Stimulated activated CD8-positive, alpha-beta memory T cell treated with anti-CD3 and anti-CD28 coated beads, Interleukin-15, amount 100 ng/mL, for 4 hours (primary cell): ENCODE measurements at regions not wholly inside any gene's neighbourhood (a gene's known extent, or its start where the extent isn't known, plus 50 kb on each side); places are given as distances from the start of the nearest gene placed in this dataset.
"Not testable (repeated sequence)": the region's sequence is repeated elsewhere in the genome, so short reads cannot be mapped to it uniquely, and the experiment has no call there.

Experiments used
- DNase-seq, 2 donors: peaks; one replicate each; pipeline ENCODE4 v3.0.0-alpha.2; 2020; ENCODE audit warnings: low read depth in 2 of 2

DNA sequence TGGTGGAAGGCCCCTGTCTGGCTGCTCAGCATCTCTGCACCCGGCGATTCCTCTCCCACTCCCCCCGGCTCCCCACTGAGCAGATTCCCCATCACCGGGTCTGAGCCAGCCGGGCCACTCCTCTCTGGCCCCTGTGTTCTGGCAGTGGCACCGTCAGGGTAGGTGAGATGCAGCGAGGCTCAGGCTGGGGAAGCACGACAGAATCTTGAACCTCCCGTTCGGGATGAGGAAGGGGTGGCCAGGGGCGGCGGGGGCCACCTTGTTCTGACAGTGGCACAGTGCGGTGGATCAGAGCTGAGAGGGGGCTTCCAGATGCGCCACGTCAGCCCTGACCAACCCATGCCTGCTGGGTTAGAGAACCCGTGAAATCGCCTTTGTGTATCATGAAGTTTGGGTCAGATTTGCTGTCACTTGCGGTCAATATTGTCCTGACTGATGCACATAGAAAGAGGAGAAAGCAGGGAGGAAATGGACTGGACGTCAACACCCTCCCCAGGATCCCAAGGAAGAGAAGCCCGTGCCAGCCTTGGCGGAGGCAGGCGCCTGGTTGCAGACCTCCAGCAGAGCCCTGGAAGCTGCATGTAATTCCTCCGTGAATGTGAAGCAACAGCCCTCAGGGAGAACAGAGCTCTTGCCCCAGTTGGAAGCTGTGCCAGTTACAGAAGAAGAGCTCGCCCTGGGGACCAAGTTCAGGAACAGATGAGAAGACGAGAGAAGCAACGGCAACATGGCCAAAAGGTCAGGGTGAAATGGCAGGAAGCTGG, 137.1 kb upstream of the SFSWAP start:
- DNase-seq = no peak

DNA sequence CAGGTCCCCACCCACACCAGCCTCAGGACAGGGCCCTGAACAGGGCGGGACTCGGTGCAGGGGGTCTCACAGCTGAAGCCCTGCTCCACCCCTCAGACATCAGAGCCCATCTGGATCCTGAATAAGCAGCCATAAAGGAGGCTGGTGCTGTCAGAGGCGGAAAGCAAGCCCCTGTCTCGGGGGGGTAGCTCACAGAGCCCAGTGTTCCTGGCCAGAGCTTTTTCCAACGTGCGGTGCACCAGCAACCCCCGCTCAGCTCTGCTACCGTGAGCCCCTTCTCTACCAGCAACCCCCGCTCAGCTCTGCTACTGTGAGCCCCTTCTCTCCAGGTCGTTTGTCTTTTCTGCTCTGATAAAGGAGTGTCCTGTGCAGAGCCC, 136.5 kb upstream of the SFSWAP start:
- no peak for DNase-seq

DNA sequence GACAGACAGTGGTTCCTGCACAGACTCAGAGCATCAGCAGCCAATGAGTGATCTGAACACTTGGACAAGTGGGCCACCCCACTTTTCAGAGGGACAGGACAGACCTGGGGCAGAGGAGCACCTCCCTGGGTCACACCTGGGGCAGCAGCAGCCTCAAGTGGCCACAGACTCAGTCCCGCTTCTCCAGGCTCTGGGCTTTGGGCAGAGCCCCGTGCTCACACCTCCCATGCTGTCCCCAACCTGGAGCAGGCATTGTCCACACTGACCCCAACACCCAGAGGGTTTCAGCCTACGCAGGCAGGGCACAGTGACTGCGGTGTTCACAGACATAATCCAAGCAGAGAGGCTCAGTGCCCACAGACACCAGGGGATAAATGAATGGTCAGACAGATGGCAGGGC, 135.5 kb upstream of the SFSWAP start:
- no peak for DNase-seq

DNA sequence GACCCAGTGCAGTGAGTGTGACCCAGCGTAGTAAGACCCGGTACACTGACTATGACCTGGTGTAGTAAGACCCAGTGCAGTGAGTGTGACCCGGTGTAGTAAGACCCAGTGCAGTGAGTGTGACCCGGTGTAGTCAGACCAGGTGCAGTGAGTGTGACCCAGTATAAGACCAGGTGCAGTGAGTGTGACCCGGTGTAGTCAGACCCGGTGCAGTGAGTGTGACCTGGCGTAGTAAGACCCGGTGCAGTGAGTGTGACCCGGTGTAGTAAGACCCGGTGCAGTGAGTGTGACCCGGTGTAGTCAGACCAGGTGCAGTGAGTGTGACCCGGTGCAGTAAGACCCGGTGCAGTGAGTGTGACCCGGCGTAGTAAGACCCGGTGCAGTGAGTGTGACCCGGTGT, 134.2 kb upstream of the SFSWAP start:
- DNase-seq = not testable (repeated sequence)

DNA sequence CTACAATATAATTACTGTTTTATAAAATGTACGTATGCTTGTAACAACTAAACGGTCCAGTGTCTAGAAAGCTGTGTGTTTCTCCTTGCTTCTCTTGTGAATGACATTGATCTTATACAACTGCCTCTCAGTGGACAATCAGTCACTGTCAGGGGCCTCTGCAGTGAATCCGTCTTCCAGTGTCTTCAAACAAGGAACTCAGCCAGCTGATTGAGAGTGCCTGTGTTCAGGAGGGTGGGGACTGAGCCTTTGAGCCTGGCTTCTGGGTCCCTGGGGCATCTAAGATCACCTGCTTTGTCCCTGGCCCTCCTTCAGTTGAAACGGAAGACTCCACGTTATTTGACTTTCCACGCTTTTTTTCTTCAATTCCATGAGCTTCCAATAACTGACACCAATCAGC, 133.1 kb upstream of the SFSWAP start:
- no peak for DNase-seq

DNA sequence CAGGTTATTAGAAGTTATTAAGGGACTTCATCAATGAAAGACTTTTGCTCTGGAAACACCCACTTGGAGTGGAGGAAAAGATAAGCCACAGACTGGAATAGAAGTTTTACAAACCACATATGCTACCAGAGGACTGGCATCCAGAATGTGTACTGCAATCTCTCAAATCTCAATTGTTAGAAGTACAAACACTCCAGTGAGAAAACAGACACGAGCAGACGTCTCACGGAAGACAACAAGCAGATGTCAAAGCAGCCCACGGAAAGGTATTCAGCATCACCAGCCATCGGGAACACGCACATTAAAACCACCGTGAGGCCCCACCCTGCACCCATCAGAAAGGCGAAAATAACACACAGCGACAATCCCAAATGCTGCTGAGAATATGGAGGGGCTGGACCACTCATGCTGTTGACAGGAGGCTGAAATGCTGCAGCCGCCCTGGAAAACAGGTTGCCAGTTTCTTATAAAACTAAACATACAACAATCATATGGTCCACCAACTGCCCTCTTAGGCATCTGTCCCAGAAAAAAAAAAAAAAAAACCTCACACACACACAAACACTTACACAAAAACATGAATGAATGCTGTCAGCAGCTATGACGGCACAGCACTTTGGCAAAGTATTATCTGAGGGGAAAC, 131.9 kb upstream of the SFSWAP start:
- DNase-seq = no peak

DNA sequence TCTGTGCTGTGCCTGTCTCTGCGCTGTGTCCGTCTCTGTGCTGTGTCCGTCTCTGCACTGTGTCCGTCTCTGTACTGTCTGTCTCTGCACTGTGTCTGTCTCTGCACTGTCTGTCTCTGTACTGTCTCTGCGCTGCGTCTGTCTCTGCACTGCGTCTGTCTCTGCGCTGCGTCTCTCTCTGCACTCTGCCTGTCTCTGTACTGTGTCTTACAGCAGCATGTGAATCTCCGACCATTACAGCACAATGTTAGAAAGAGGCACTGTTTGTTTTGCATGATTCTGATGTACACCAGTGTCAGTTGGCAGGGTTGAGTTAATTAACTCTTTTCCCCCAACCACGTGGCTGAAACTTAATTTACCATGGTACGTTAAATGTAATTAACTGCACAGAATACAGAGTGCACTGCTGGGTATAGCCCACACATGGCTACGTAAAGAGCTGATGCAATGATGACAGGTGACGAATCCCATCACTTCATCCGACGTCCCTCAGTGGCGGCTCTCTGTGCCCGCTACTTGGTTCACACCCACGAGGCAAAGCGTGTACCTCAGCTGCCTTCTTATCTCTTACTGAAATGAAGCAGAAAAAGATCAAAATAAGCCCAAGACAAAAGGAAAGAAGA, 127.7 kb upstream of the SFSWAP start:
- no peak for DNase-seq

DNA sequence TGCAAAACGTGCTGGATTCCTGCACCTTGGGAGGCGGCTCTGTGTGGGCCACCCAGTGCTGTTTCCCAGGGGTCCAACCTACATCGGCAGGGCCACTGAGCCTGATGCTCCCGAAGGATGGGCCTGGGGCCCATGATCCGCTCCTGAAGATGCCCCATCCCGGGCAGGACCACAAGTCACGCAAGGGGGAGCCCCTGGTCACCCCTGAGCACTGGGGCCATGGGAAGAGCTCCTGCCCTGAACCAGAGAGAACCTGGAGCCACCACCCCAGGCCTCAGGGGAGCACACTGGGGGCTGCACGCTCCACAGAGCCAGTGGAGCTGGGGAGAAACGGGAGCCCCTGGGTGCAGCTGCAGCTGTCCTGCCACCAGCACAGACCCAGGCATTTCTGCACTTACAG, 124.6 kb upstream of the SFSWAP start:
- no peak for DNase-seq

DNA sequence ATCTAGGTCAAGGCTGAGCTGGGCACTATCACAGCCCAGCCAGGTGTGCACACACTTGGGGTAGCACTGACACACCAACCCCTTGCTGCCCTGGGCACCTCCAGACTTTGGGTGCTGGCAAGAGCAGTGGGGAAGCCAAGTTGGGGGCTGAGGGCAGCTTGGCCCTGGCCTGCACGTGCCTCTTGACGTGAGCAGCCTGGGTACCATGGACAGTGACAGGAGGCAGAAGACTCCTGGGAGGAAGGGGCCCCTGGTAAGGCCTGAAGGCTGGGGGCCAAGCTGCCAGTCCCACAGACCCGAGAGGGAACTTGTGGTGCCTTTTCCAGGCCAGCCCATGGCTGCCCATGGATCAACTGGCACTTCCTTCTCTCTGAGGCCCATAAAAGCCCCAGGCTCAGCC, 124.1 kb upstream of the SFSWAP start:
- DNase-seq = no peak

DNA sequence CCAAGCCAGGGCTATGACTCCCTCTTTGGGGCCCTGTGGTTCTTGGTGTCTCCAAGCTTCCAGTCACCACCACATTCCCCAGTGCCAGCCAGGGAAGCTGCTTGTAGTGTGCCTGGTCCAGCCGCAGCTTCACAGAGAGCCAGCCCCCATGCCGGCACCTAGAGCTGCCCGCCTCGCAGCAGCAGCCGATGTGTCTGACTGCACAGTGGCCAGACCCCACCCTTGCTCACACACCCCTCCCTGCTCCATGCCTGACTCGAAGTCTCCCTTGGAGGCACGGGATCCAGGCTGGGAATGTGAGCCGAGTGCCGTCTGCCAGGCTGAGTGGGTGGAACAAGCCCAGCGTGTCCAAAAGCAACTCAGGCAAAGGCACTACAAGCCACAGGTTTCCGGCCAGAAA, 123.3 kb upstream of the SFSWAP start:
- DNase-seq = no peak

DNA sequence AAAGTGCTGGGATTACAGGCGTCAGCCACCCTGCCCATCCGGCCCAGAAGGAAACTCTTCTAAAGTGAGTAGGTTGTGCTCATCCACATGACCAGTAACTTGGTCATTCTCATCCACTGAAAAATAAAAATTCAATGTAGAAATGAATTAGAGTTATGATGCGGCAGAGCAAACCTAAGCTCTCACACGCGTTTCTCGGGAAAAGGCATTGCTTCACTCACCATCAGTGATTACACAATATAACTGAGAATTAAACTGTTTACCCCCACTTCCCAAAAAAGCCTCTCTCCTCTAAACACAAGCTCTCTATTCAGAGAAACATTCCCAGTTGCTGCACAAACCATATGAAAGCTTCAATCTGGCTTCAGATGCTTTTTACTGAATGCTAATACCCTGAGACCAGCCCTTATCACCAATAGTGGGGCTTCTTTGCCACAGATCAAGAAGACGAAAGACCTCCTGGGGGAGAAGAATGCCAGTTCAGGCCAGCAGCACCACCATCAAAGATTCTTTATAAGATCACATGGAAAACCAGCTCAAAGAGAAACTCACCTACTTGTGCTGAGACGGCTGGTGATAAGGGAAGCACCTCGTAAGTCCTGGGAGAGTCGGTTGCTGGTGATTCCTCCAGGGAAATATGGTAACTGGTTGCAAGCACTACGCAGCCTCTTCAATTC, 121.5 kb upstream of the SFSWAP start:
- no peak for DNase-seq

DNA sequence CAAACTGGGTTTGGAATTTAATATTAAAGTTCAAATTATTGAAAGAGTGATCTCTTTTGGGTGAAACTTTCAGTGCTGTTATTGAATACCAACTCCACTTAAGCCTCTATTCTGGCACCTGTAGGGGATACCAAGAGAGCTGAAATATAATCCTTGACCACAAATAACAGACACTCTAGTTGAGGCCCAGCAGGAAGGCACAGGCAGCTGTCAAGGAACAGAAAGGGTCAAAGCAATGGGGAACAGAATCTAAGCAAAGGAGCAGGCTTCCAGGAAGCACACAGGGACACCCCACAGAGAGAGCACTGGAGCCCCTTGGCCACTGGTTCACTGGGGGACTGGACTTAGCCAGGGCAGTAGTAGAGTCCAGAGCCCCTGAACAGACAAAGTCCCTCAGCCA, 120.9 kb upstream of the SFSWAP start:
- no peak for DNase-seq

DNA sequence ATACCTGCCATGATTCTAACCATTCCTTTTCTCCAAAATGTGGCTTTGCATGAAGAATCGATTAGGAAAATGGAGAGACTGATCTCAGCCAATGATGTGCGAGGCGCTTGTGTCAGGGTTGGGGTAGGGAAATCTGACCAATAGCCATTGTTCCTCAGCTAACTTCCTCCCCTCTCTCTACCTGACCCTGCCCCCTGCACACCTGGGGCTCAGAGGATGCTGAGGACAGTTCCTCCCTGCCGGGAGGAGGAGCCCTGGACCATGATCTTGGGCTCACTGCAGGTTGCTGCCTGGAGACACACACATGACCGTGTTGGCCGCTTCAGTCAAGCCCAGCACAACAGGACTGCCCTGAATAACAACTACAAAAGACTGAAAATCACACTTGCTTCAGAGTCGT, 119.8 kb upstream of the SFSWAP start:
- no peak for DNase-seq

DNA sequence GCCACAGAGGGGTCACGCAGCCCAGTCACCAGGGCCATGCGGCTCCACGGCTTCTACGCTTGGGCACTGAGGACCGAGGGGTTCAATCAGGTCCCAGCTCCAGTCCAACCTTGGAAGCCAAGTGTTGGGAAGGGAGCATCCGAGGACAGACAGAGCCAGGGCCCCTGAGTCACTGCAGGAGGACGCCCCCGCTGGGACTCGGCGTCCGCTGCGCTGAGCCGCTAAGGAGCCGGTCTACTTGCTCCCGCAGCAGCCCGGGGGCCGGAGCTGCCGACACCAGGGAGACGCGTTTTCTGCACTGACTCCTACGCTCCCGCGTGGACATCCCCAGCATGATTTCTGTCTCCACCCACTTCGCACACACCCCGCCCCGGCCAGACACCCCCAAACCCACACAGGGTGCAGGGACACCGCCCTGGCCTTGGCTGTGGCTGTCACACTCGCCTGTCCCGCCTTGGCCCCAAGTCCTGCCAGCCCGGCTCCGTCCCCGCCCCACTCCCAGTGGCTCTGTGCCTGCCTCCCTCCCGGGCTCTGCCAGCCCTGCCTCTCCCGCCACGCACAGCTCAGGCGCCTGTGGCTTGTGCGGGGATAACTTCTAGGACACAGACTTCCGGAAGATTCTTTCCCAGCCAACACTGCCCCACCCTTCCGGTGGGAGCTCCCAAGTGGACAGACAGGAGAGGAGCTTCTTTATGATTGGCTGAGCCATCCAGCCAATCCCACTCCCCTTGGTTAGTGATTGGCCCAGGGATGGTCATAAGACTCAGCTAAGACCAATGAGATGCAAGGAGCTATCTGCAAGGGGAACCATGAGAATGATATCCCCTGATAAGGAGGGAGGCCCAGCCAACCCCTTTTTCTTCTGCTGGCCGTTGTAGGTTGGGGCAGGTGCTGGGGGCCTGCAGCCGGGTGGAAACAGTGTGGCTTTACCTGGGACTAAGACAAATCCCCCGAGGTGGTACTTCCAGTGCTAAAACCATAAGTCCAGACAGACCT, 118.9 kb upstream of the SFSWAP start:
- no peak for DNase-seq

DNA sequence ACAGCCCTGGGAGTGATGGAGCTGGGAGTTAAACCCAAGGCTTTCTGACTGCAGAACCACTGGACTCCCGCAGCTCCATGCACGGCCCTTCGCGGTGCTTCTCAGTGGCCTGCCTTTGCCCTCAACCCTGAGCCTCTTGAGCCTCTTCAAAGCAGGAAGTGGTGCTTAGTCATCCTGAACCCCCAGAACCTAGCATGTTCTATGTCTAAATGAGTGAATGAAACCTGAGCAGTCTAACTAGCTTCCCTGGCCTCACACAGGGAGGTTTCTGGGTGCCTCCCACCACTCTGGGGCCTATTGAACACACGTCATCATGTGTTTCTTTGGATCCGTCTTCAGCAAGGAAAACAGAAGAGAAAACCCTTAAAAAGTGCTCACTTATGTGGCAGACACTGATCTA, 117.9 kb upstream of the SFSWAP start:
- no peak for DNase-seq

DNA sequence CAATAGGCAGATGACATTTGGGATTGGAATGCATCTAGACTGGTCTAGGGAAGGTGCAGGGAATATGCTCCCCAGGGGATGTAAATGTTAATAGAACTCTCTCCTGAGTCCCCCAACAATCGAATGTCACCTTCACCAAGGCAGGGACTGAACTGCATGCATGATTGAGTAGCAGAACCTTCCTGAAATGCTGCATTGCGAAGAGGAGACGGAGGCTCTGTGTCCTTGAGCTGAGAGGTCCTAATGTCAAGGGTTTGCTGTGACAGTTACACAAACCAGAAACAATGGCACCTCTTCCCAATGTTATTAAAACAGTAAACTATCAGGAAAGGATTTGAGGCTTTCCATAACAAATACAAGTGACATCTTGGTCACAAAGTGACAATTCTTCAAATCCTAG, 117.5 kb upstream of the SFSWAP start:
- no peak for DNase-seq

DNA sequence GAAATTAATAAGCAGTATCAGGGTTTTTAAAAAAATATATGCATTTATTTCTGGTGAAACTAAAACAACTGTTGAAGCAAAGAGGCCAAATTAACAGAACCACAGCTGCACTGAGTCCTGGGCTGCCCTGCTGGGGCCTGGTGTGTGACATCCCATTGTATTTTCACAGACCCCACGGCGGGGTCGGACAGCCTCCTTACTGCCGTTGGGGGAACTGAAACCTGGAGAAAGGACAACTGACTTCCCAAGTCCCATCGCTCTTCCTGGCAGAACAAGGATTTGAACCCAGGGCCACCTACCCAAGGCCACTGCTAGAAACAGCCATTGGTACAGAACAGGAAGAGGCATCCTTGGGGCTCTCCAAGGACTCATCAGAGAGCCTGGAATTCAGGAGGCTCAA, 114.8 kb upstream of the SFSWAP start:
- DNase-seq = no peak

DNA sequence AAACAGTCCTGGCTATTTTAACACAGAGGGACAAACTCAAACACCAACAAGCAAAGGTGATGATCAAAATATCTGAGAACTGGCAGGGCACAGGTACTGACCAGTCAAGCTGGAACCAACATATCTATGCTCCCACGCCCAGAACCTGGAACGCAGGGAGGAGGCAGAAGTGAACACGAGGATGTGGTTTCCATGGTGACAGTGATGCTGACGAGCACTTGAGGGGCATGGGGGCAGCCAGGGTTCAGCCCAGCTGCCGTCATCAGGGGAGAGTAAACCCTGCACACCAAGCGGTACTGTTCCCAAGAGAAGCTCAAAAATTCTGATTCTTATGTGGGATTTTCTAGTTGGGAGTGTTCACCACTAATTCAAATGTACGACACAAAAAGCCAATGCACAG, 113.6 kb upstream of the SFSWAP start:
- DNase-seq = no peak

DNA sequence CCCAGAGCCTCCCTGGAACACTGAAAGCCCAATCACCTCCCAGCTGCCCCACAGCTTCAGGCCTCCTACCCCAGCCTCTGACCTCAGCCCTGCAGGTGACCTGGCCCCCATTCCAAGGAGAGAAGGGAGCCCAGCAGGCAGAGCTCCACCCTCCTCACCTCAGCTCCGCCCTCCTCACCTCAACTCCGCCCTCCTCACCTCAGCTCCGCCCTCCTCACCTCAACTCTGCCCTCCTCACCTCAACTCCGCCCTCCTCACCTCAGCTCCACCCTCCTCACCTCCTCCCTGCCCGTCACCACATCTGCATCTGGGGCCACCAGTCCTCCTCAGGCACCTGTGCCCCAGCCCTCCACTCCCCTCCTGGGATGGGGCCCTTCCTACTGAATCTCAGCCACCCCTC, 112.2 kb upstream of the SFSWAP start:
- no peak for DNase-seq

DNA sequence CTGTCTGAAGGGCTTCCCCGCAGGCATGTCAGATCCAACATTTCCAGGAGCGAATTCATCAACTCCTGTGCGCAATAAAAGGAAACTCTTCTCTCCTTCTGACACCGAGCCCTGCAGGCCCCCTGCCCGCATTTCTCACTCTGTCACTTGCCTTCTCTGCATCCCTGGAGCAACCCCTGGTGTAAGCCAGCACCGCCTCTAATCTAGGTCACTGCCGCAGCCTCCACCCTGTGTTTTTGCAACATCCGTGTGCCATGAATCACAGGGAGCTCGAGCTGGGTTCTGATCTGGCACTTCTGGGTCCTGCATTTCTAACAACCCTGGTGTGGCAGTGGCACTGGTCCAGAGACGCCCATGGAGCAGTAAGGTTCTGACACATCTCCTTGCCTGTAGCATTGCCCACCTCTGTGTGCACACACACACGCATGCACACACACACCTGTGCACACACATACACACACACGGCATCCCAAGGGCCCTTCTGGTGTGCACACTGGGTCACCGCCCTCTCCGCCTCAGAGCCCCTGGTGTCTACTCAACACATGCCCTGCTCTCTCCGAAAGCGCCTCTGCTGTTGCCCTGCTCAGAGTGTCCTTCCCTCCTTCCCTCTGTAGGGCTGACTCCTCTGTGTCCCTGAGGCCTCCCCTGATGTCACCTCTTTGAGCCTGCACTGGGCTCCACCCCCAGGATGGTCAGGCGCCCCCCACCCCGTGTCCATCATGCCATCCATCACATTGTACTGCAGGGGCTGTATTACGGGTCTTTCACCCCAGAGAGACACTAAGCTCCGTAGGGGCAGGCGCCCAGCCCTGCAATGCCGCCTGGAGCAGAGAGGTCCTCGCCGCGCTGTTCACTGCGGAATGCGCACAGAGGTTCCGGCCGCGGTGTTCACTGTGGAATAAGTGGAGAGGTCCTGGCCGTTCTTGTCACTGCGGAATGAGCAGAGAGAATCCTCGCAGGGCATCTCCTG, 111.4 kb upstream of the SFSWAP start:
- DNase-seq = no peak
